ENCODE measurements at regions not wholly inside any gene's neighbourhood (a gene's known extent, or its start where the extent isn't known, plus 50 kb on each side); places are given as distances from the start of the nearest gene placed in this dataset.
"Not testable (repeated sequence)": the region's sequence is repeated elsewhere in the genome, so short reads cannot be mapped to it uniquely, and the experiment has no call there.

DNA sequence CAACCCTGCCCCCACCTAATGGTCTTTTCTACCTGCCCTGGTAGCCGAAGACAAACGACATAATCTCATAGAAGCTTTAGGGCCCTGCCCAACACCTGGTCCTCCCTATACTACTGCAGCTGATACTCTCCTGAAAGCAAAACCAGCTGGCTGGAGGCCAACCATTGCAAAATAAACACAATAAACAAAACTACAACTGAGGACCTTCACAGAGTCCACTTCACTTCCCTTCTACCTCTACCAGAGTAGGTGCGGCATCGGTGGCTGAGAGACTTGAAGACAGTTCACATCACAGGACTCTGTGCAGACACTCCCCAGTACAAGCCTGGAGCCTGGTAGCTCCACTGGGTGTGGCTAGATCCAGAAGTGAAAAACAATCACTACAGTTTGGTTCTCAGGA lies 476.2 kb downstream of the MMUT start:
- H3K4me3 Mint-ChIP-seq: no peak overlapping the region
- TF ChIP-seq, protein P1, sequence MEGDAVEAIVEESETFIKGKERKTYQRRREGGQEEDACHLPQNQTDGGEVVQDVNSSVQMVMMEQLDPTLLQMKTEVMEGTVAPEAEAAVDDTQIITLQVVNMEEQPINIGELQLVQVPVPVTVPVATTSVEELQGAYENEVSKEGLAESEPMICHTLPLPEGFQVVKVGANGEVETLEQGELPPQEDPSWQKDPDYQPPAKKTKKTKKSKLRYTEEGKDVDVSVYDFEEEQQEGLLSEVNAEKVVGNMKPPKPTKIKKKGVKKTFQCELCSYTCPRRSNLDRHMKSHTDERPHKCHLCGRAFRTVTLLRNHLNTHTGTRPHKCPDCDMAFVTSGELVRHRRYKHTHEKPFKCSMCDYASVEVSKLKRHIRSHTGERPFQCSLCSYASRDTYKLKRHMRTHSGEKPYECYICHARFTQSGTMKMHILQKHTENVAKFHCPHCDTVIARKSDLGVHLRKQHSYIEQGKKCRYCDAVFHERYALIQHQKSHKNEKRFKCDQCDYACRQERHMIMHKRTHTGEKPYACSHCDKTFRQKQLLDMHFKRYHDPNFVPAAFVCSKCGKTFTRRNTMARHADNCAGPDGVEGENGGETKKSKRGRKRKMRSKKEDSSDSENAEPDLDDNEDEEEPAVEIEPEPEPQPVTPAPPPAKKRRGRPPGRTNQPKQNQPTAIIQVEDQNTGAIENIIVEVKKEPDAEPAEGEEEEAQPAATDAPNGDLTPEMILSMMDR (conservative IDR thresholded peaks at IDR 0.05): no peak
- no peaks in the 10 kb centered on the region for H3K4me1 Mint-ChIP-seq
- 87 to 88% methylated on average over 4 of the region's 4 CpGs for WGBS, 2 experiments (ENCODE audit: insufficient coverage in 1 of 2, insufficient read length in 1 of 2)
- no peak overlapping the region for H3K27ac Mint-ChIP-seq
- H3K9me3 Mint-ChIP-seq: peaks cover 13% of the 10 kb centered on the region
- H3K36me3 Mint-ChIP-seq (ENCODE audit: low read depth): no peaks in the 10 kb centered on the region
- Histone ChIP-seq H3K9ac (ENCODE audit: extremely low read depth, low read length, poor library complexity, severe bottlenecking) (no peak overlapping the region), H3K27ac (ENCODE audit: low read depth, low read length) (no peak overlapping the region), H3K36me3 (ENCODE audit: control insufficient read depth, insufficient read depth, low read length) (no peaks in the 10 kb centered on the region), H3K9me3 (ENCODE audit: control insufficient read depth, low read length) (no peaks in the 10 kb centered on the region), H3K4me1 (ENCODE audit: control insufficient read depth, insufficient read depth, low read length) (no peaks in the 10 kb centered on the region), H3K4me3 (ENCODE audit: low read length) (no peak overlapping the region), H3K27me3 (ENCODE audit: control insufficient read depth, insufficient read depth, low read length, poor library complexity, severe bottlenecking) (no peaks in the 10 kb centered on the region)
- DNase-seq: no peak
- no peaks in the 10 kb centered on the region for H3K27me3 Mint-ChIP-seq (ENCODE audit: insufficient read depth)

DNA sequence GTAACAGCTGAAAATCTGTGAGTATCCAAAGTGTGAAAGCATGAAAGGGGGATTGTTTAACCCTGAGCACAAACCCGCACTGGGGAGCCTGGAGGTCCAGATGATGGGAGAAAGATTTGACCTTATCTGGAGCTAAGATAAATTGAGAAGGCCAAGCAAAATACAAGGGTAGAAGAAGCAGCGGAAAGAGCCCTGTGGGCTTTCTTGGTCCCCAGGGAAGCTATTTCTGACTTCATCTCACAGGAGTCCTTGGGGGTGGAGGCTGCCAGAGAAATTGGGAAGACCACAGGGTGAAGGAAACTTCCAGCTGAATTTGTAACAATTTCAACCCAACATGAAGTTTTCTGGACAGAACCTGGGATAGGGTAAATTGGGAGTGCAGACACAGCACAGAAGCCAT lies 476.9 kb downstream of the MMUT start:
- Histone ChIP-seq H3K9ac (ENCODE audit: extremely low read depth, low read length, poor library complexity, severe bottlenecking) (no peak overlapping the region), H3K27ac (ENCODE audit: low read depth, low read length) (no peak overlapping the region), H3K36me3 (ENCODE audit: control insufficient read depth, insufficient read depth, low read length) (no peaks in the 10 kb centered on the region), H3K4me1 (ENCODE audit: control insufficient read depth, insufficient read depth, low read length) (no peaks in the 10 kb centered on the region), H3K9me3 (ENCODE audit: control insufficient read depth, low read length) (no peaks in the 10 kb centered on the region), H3K27me3 (ENCODE audit: control insufficient read depth, insufficient read depth, low read length, poor library complexity, severe bottlenecking) (no peaks in the 10 kb centered on the region), H3K4me3 (ENCODE audit: low read length) (no peak overlapping the region)
- Mint-ChIP-seq H3K27ac (no peak overlapping the region), H3K27me3 (ENCODE audit: insufficient read depth) (no peaks in the 10 kb centered on the region), H3K36me3 (ENCODE audit: low read depth) (no peaks in the 10 kb centered on the region), H3K4me3 (no peak overlapping the region), H3K9me3 (peaks cover 13% of the 10 kb centered on the region), H3K4me1 (no peaks in the 10 kb centered on the region)
- TF ChIP-seq, protein P1 (conservative IDR thresholded peaks at IDR 0.05): no peak
- DNase-seq: no peak
- 83 to 94% methylated on average over 2 of the region's 2 CpGs for WGBS, 2 experiments (ENCODE audit: insufficient coverage in 1 of 2, insufficient read length in 1 of 2)

DNA sequence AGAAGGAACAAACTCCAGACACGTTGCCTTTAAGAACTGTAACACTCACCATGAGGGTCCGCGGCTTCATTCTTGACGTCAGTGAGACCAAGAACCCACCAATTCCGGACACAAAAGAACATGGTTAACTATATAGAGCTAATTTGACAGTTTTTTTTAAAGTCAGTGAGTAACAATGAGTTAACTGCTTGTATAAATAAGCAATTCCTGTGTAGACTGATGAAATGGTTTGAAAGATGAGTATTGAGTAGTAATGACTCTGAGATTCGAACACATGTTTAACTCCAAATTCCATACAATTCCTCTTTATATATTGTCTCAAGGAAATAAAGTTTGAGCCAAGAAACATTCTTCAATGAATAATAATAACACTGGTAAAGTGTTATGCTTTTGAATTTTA lies 478.0 kb downstream of the MMUT start:
- Mint-ChIP-seq H3K4me3 (no peak overlapping the region), H3K27ac (no peak overlapping the region), H3K27me3 (ENCODE audit: insufficient read depth) (no peaks in the 10 kb centered on the region), H3K36me3 (ENCODE audit: low read depth) (no peaks in the 10 kb centered on the region), H3K9me3 (peaks cover 13% of the 10 kb centered on the region), H3K4me1 (no peaks in the 10 kb centered on the region)
- TF ChIP-seq, protein P1 (conservative IDR thresholded peaks at IDR 0.05): no peak
- DNase-seq: no peak
- Histone ChIP-seq H3K9ac (ENCODE audit: extremely low read depth, low read length, poor library complexity, severe bottlenecking) (no peak overlapping the region), H3K4me1 (ENCODE audit: control insufficient read depth, insufficient read depth, low read length) (no peaks in the 10 kb centered on the region), H3K27me3 (ENCODE audit: control insufficient read depth, insufficient read depth, low read length, poor library complexity, severe bottlenecking) (no peaks in the 10 kb centered on the region), H3K4me3 (ENCODE audit: low read length) (no peak overlapping the region), H3K36me3 (ENCODE audit: control insufficient read depth, insufficient read depth, low read length) (no peaks in the 10 kb centered on the region), H3K9me3 (ENCODE audit: control insufficient read depth, low read length) (no peaks in the 10 kb centered on the region), H3K27ac (ENCODE audit: low read depth, low read length) (no peak overlapping the region)
- 96% methylated on average over 5 of the region's 6 CpGs for WGBS, 2 experiments (ENCODE audit: insufficient coverage in 1 of 2, insufficient read length in 1 of 2)

DNA sequence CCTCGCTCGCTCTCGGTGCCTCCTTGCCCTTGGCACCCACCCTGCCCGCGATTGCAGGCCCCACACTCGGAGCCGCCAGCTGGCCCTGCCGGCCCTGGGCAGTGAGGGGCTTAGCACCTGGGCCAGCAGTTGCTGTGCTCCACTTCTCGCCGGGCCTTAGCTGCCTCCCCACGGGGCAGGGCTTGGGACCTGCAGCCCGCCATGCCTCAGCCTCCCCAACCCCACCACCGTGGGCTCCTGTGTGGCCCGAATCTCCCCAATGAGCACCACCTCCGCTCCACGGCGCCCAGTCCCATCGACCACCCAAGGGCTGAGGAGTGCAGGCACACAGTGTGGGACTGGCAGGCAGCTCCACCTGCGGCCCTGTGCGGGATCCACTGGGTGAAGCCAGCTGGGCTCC lies 479.1 kb downstream of the MMUT start:
- not testable (repeated sequence) for H3K27me3 Mint-ChIP-seq (ENCODE audit: insufficient read depth); H3K36me3 Mint-ChIP-seq (ENCODE audit: low read depth); H3K4me1 ChIP-seq (ENCODE audit: control insufficient read depth, insufficient read depth, low read length); H3K36me3 ChIP-seq (ENCODE audit: control insufficient read depth, insufficient read depth, low read length); H3K4me1 Mint-ChIP-seq; H3K4me3 Mint-ChIP-seq; H3K27me3 ChIP-seq (ENCODE audit: control insufficient read depth, insufficient read depth, low read length, poor library complexity, severe bottlenecking); DNase-seq; H3K4me3 ChIP-seq (ENCODE audit: low read length); H3K27ac ChIP-seq (ENCODE audit: low read depth, low read length); H3K27ac Mint-ChIP-seq; H3K9ac ChIP-seq (ENCODE audit: extremely low read depth, low read length, poor library complexity, severe bottlenecking); H3K9me3 ChIP-seq (ENCODE audit: control insufficient read depth, low read length)
- H3K9me3 Mint-ChIP-seq: peaks cover 13% of the 10 kb centered on the region
- 90 to 91% methylated on average over 17 to 20 of the region's 20 CpGs for WGBS, 2 experiments (ENCODE audit: insufficient coverage in 1 of 2, insufficient read length in 1 of 2)

All from endodermal cell (in vitro differentiated cells).